Activated CD8-positive, alpha-beta memory T cell treated with anti-CD3 and anti-CD28 coated beads for 1 hour (primary cell): ENCODE measurements at regions not wholly inside any gene's neighbourhood (a gene's known extent, or its start where the extent isn't known, plus 50 kb on each side); places are given as distances from the start of the nearest gene placed in this dataset.
"Not testable (repeated sequence)": the region's sequence is repeated elsewhere in the genome, so short reads cannot be mapped to it uniquely, and the experiment has no call there.

Experiments used
- DNase-seq, 2 donors: peaks; one replicate each; pipeline ENCODE4 v3.0.0-alpha.2; 2020; ENCODE audit warnings: low read depth in 1 of 2; ENCODE audit errors: extremely low read depth in 1 of 2

DNA sequence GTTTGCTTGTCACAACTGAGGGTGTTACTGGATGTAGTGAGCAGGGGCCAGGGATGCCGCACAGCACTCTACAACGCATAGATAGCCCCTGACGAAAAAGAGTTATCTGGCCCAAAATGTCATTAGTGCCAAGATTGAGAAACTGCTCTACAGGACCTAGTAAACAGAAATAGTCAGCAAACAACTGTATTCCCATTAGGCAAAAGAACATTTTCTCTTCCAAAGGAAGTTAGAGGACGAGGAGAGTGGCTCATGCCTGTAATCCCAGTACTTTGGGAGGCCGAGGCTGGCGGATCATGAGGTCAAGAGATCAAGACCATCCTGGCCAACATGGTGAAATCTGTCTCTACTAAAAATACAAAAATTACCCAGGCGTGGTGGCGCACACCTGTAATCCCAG, 189.1 kb downstream of the DUSP10 start:
- DNase-seq = not testable (repeated sequence)

DNA sequence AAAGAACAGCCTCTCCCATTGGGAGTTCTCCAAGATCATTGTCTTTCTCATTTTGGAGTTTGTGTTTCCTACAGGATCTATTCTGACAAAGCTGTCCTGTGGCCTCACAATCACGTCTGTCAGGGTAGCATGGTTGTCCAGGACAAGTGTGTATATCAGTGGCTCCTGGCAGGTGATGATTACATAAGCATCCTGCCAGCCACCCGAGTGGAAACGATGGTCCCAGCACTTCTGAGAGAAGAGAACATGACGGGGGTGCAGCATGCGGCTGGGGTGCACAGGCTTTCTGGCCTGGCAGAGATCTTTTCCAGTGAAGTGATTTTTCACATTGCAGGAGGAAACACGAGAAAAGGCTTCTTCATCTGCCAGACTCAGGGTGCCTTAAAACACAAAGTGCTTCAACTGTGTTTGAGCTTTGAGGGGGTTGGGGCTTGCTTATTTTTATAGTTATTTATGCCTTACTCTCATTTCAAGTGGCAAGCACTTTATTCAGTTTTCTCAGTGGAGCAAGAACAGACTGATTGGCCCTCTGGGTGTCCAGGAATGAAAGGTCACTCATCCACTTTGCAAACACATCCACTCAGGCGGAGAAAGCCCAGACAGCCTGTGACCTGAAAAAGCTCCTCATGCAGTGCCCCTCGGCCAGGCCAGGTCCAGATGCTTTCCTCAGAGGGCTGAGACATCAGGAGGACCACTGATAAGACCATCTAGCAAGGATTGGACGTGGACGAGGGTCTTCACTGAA, 186.0 kb downstream of the DUSP10 start:
- no peak for DNase-seq

DNA sequence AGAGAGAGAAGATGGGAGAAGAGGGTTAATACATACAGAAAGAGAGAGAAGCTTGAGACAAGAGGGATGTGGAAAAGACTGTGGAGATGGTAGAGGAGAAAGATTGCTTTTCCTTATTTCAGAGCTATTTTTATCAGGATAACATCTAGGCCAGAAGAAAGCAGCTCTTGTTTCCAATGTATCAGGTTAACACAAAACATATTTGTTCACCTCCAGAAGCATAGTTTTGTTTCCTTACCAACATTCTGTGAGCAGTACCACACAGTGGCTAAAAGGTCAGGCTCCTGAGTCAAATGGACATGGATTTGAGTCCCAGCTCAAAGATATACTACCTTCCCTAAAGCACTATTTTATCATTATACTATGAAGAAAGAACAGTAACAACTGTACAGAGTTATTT, 185.5 kb downstream of the DUSP10 start:
- DNase-seq = no peak

DNA sequence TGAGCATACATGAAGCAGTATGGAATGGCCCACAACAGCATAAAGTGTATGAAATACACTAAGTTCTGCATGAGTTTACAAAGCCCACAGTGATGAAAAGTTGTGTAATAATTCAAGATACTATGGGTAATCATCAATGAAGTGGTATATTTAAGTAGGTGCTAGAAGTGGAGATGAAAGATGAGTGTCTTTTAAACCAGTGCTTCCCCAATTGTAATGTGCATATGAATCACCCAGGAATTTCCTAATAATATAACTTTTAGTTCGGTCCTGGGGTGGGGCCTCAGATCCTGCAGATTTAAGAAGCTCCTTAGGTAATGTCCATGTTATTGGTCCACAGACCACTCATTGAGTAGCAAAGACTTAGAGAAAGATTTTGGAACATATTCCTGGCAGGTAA, 184.9 kb downstream of the DUSP10 start:
- DNase-seq = no peak

DNA sequence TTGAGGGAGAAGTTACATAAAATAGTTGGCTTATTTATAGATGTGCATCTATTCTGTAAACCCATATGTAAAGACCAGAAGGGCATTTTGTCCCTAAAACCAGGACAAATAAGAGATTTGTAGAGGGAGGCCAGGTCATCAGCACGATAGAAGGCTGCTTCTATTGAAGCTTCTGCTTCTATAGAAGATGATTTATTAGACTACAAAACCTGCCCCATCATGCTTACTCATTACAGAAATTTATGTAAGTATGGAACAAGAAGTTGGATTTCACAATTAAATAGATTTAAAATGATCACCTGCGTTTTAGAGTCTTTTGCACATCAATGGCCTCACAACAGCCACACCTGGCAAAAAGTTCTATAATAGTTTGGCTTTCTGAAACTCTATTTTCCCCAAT, 183.5 kb downstream of the DUSP10 start:
- no peak for DNase-seq

DNA sequence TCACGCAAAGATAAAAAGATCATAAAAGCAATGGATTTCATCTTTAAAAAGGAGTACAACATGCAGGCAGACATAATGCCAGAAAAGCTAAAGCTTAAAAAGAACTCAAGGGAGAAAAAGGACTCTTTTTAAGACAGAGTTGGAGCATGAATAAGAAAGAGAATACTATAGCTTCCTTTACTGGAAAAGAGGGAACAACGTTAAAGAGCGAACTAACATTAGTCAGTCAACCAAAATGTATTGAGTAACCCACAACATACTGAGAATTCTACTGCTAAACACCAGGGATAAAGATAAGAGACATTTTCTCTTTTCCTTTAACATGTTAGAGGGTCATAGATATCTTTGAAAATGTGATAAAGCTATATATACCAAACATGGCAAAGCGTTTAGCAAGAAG, 182.0 kb downstream of the DUSP10 start:
- no peak for DNase-seq

DNA sequence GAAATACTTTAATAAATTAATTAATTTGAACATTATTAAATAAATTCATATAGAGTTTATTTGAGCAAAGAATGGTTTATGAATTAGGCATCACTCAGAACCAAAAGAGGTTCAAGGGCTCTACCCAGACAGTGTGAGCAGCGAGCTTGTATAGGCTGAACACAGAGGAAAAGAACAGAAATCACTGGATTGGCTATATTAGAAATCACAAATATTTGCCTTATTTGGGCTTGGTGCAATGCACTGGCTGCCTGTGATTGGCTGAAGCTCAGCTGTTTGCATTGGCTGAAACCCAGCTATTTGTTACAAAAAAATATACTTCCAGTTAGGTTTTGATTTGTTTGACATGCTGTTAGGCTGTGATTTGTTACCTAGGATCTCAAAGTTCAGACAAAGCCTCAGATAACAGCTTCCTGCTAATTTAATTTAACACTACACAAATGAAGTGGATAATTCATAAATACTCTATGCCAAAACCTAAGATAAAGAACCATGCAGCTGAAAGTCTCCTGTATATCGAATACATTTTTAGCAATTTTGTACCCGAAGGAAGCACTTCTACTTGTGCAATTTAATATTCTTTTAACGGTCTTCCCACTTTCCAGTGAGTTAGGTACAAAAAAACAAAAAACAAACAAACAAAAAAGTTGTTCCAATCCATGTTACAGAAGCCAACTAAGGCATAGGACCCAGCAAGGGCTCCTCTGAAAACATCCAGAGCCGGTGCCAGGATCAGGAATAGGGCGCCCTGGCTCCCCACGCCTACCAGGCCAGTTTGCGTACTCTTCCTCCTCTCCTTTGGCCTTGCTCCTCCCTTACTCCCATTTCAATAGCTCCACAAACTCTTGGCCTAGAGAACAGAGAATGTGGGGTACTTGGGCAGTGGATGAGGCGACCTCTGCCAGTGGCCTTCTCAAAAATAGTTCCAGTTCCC, 179.1 kb downstream of the DUSP10 start:
- DNase-seq = no peak

DNA sequence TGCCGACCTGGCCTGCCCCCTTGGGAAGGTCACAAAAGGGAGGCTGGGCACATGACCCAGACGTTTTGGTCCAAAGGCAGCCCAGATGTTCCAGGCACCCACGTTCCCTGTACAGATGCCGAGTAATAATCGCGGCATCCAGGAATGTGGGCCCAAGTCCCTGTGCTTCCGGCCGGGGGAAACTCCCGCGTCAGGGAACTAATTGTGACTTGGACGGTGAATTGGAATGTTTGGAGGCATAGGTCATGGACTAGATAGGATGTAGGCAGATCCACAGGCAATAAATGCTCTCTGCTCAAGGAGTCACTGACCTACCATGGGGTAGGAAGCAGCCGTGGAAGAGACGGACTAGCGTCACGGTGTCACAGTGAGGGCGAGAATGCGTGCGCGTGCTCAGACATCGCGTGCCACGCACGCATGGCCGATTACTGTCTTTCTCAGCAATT, 178.4 kb downstream of the DUSP10 start:
- no peak for DNase-seq

DNA sequence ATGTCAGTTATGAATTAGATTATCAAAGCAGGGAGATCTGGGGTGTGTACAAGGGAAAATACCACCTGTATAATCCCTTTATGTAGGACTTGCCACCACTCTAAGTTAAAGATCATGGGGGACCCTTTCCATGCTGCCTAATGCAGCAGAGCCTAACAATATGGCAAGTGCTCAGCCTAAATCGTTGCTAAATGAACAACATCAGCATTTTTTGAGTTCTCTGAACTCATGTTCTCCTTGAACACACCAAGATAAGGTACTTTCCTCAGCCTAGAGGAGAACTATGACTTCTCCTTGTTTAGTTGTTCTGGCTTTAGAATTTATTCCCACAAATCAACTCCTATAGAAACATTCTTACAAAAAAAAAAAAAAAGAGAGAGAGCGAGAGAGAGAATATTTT, 177.0 kb downstream of the DUSP10 start:
- DNase-seq = no peak

DNA sequence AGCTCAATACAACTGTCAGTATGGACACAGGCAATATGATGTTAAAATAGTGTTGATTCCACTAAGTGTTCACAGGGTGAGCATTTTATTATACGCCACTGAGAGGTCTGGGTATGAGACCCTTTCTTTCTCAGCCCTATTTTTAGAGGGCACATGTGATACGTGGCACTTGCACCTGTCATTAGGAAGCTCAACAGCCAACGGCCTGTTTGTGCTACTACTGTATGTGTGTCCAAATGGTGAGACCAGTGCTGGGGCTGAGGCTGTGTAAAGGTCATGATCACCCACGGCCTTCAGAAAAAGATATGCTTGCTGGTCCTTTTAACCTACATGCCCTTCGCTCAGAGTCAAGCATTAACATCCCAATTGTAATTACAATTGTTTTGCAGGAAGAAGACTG, 176.2 kb downstream of the DUSP10 start:
- DNase-seq = no peak

DNA sequence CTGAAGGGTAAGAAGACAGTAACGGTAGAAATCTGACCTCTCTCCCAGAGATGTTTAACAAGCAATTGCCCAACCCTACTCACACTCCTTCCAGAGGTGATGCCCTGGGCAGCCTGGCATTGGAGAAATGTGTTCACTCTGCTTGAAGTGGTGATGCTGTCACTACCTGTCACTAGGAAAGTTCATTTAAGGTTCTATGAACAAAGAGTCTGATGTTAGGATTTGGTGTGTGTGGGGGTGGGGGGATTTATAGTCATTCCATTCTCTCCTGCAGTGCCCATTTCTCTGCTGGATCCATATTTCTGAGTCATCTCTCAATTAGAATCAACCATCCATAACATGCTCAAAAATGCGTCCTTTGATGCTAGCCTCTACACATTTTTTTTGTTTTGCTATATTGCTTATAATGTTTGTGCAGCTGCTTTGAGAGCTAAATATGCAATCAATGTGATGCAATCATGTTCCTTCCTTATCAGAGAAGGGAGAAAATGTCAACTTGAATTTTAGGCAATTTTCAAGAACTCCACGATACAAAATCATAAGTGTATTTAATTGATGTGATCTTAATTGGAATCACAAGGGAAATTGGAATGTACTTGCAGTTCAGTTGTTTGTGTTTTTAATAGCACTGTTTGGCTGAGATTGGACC, 173.9 kb downstream of the DUSP10 start:
- DNase-seq = no peak

DNA sequence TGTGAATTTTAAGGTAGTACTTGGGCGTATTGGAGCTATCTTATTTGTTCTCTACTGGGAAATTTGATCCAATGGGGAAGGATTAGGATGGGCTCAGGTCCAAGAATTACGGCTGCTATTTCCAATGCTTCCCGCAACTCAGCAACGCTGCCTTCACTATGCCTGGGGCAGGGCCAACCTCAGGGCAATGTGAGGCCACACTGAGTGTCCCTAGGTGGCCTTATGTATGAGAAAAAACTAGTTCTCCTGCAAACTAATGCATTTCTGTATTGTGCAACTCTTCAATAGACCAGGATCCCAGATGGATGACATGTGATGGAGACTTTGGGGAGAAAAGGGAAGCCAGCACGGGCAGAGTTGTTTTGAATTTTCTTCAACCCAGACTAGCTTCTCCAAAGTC, 168.1 kb downstream of the DUSP10 start:
- DNase-seq = no peak

DNA sequence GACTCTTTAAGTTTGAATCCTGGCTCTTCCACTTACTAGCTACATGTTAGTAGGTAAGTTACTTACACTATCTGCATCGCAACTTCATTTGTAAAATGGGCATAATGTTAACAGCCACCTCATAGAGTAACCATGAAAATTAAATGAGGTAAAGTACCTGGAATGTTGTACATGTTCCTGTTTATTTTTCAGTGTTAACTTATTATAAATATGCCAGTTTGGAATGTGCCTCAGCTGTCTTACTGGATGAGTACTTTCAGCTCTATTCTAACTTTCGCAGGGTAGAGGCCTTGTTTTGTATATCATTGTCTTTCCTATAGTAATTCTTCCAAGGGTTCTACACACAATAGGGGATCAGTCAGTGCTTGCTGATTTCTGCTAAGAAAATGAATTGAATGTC, 167.4 kb downstream of the DUSP10 start:
- DNase-seq = no peak

DNA sequence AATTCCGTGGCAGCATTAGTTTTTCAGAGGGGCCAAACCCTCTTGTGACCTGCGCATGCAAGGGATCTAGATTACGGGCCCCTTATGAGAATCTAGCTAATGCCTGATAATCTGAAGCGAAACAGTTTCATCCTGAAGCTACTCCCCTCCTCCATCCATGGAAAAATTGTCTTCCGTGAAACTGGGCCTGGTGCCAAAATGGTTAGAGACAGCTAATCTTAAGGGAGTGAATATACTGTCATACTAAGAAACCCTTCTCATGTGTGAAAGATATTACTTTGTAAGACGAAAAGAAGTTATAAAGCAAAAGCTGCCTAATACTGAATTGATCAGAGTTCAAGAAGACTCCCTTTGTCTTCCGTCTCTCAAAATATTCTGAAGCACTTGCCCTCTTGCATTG, 166.3 kb downstream of the DUSP10 start:
- DNase-seq = no peak

DNA sequence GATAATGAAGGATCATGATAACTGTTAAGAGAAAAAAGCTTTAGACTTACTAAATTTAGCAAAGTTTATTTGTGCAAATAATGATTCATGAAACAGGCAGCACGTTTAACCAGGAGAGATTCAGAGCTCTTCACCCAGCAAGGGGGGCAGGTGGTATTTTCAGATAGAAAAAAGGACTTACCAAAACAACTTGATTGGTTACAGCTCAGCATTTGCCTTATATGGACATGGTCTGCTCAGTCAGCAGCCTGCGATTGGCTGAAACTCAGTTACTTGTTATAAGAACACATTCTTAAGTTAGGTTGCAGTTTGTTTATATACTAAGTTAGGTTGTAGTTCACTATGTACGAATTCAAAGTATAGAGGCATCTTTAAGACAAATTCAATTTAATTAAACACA, 165.6 kb downstream of the DUSP10 start:
- no peak for DNase-seq

DNA sequence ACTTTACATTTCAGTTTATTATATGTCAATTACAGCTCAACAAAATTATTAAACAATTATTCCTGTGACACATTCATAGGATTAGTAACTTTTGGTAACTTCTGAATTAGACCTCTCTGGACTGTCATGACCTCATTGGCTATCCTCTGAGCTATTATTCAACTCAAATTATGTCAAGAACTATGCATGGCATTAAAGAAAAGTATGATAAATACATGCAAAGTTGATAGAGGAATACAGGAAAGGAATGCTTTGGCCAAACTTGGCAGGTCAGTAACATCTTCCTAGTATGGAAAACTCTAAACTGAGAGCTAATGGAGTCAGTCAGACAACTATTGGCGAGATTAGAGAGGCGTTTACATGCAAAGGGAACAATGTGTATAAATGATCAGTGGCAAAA, 158.4 kb downstream of the DUSP10 start:
- DNase-seq = no peak

DNA sequence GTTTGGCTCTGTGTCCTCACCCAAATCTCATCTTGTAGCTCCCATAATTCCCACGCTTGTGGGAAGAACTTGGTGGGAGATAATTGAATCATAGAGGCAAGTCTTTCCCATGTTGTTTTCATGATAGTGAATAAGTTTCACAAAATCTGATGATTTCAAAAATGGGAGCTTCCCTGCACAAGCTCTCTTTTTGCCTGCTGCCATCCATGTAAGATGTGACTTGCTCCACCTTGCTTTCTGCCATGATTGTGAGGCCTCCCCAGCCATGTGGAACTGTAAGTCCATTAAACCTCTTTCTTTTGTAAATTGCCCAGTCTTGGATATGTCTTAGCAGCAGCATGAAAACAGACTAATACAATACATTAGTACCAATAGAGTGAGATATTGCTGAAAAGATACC, 154.9 kb downstream of the DUSP10 start:
- DNase-seq = not testable (repeated sequence)

DNA sequence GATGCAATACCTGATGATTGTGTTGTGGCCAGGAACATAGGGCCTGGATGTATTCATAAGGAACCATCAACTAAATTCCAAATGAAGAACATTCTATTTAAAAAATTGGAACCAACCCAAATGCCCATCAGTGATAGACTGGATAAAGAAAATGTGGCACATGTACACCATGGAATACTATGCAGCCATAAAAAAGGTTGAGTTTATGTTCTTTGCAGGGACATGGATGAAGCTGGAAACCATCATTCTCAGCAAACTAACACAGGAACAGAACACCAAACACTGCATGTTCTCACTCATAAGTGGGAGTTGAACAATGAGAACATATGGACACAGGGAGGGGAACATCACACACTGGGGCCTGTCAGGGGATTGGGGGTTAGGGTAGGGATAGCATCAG, 150.6 kb downstream of the DUSP10 start:
- not testable (repeated sequence) for DNase-seq

DNA sequence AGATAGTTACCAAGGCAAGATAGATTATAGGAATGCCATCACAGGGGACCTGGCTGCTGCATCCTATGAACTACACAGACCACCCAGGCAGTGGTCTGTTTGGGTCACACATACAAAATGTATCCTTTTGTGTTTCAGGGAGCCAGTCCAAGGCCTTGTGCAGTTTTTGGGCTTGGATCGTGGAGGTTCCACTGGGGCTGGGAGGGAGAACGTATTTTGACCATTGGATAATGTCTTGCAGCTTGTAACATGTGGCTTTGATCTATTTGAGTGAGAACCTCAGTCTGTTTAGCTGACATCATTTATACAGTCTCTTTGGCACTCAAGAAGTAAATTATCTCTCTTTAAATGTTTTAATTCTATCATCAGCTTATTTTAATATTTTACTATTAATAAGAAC, 147.3 kb downstream of the DUSP10 start:
- no peak for DNase-seq

DNA sequence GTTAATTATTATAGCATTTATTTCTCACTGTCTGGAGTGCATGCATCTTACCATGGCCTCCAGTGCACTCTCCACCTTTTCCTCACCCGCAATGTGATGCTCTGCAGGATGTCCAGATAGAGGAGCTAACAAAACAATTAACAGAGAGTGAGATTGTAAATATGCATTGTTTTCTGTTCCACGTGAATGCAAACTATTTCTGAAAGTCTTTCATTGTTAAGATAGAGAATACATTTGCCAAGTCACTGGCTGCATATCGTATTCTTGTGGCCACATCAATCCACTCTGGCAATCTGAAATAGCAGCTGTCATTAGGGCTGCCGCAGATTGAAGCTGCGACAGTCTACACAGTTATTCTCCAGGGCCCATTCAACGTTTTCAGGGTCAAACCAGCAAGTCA, 143.8 kb downstream of the DUSP10 start:
- no peak for DNase-seq

DNA sequence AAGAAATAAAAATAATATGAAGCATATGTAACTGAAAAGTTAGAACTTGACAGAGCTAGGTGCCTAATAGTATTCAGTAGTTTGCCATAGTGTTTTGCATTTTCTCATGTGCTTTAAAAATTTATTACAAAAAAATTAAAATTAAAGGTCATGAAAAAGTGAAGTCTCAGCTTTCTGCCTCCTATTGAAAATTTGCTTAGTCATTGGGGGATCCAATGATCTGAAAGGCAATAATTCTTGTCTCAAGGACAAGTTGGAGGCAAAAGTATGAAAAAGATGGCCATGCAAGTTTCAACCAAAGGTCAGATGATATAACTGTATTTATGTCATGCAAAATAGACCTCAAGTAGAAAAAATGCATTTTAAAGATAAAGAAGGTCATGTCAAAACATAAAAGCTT, 140.7 kb downstream of the DUSP10 start:
- no peak for DNase-seq

DNA sequence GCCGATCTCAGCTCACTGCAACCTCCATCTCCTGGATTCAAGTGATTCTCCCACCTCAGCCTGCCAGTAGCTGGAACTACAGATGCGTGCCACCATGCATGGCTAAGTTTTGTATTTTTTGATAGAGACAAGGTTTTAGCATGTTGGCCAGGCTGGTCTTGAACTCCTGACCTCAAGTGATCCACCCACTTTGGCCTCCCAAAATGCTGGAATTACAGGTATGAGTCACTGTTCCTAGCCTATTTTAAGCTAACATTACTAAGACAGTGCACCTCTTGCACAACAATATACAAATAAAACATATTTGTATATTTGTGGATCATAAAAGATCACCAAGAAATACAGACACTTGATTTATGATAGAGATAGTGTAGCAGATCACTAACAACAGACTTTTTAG, 139.1 kb downstream of the DUSP10 start:
- DNase-seq = no peak
